PFSK-1 (cell line): ENCODE measurements at regions not wholly inside any gene's neighbourhood (a gene's known extent, or its start where the extent isn't known, plus 50 kb on each side); places are given as distances from the start of the nearest gene placed in this dataset.

Experiments used
- FOXP2 ChIP-seq: optimal IDR thresholded peaks from 2 replicates; pipeline ENCODE3; 2011; ENCODE audit warnings: borderline replicate concordance, control low read depth, inconsistent platforms; ENCODE audit not compliant: insufficient read depth; ENCODE audit errors: extremely low read length, extremely low read depth
- POLR2AphosphoS5 ChIP-seq: IDR thresholded peaks from 2 replicates; pipeline ENCODE4 v1.6.1; 2012; ENCODE audit warnings: low read depth, mild to moderate bottlenecking, control low read depth, low read length, moderate library complexity
- SIN3A ChIP-seq: IDR thresholded peaks from 2 replicates; pipeline ENCODE4 v1.6.1; 2012; ENCODE audit warnings: mild to moderate bottlenecking, low read length, moderate library complexity, borderline replicate concordance; ENCODE audit not compliant: insufficient read depth
- TF ChIP-seq, protein P1 (sequence below), 2 experiments: IDR thresholded peaks; 2 replicates each; pipeline versions ENCODE4 v1.6.1 to v1.8.0; 2011 to 2012; ENCODE audit warnings: low read depth in 2 of 2, low read length in 2 of 2, control low read depth in 1 of 2, inconsistent platforms in 1 of 2, mild to moderate bottlenecking in 1 of 2, moderate library complexity in 1 of 2; ENCODE audit not compliant: insufficient read depth in 1 of 2

DNA sequence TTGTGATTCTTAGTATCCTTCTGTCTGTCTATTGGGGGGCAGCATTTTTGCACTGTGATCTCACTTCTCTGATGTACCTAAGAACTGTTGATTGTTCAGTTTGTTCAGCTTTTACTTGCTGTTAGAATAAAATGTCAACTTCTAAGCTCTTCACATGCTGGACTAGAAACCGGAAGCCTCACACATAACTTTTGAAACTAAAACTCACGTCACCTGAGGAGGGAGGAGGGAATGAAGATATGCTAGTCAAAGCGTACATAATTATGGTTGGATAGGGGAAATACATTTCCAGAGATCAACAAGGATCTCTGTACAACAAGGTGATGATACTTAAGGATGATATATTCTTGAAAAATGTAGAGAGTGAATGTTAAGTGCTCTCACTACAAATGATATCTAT lies 609.7 kb downstream of the INHBA start:
- TF ChIP-seq, protein P1, sequence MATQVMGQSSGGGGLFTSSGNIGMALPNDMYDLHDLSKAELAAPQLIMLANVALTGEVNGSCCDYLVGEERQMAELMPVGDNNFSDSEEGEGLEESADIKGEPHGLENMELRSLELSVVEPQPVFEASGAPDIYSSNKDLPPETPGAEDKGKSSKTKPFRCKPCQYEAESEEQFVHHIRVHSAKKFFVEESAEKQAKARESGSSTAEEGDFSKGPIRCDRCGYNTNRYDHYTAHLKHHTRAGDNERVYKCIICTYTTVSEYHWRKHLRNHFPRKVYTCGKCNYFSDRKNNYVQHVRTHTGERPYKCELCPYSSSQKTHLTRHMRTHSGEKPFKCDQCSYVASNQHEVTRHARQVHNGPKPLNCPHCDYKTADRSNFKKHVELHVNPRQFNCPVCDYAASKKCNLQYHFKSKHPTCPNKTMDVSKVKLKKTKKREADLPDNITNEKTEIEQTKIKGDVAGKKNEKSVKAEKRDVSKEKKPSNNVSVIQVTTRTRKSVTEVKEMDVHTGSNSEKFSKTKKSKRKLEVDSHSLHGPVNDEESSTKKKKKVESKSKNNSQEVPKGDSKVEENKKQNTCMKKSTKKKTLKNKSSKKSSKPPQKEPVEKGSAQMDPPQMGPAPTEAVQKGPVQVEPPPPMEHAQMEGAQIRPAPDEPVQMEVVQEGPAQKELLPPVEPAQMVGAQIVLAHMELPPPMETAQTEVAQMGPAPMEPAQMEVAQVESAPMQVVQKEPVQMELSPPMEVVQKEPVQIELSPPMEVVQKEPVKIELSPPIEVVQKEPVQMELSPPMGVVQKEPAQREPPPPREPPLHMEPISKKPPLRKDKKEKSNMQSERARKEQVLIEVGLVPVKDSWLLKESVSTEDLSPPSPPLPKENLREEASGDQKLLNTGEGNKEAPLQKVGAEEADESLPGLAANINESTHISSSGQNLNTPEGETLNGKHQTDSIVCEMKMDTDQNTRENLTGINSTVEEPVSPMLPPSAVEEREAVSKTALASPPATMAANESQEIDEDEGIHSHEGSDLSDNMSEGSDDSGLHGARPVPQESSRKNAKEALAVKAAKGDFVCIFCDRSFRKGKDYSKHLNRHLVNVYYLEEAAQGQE (IDR thresholded peaks at IDR 0.05; ENCODE audit: insufficient read depth in 1 of 2, low read depth in 2 of 2, low read length in 2 of 2), result no peak
- TF ChIP-seq SIN3A, result no peak
- no peak for TF ChIP-seq POLR2AphosphoS5
- TF ChIP-seq FOXP2, result no peak
